Endodermal cell (in vitro differentiated cells): ENCODE measurements at regions not wholly inside any gene's neighbourhood (a gene's known extent, or its start where the extent isn't known, plus 50 kb on each side); places are given as distances from the start of the nearest gene placed in this dataset.
"Not testable (repeated sequence)": the region's sequence is repeated elsewhere in the genome, so short reads cannot be mapped to it uniquely, and the experiment has no call there.

Source experiments
- DNase-seq: peaks from one replicate; pipeline ENCODE4 v3.0.0-alpha.2; 2017
- H3K27ac ChIP-seq: 2 replicates; pipeline ENCODE4 v1.5.1; 2013; ENCODE audit warnings: mild to moderate bottlenecking, low read depth, low read length, moderate library complexity
- H3K27me3 ChIP-seq: 2 replicates; pipeline ENCODE4 v1.6.1; 2013; ENCODE audit warnings: mild to moderate bottlenecking, low read length, moderate library complexity; ENCODE audit not compliant: insufficient read depth, control insufficient read depth, poor library complexity, severe bottlenecking
- H3K36me3 ChIP-seq: 2 replicates; pipeline ENCODE4 v1.7.0; 2013; ENCODE audit warnings: mild to moderate bottlenecking, low read length, moderate library complexity; ENCODE audit not compliant: control insufficient read depth, insufficient read depth
- H3K4me1 ChIP-seq: one replicate; pipeline ENCODE4 v1.7.0; 2013; ENCODE audit warnings: low read length; ENCODE audit not compliant: control insufficient read depth, insufficient read depth
- H3K4me3 ChIP-seq: 2 replicates; pipeline ENCODE4 v1.5.1; 2013; ENCODE audit warnings: mild to moderate bottlenecking, low read length, moderate library complexity
- H3K9ac ChIP-seq: 2 replicates; pipeline ENCODE4 v1.6.1; 2013; ENCODE audit warnings: mild to moderate bottlenecking, low read length, moderate library complexity; ENCODE audit not compliant: poor library complexity, severe bottlenecking; ENCODE audit errors: extremely low read depth
- H3K9me3 ChIP-seq: 2 replicates; pipeline ENCODE4 v1.6.1; 2013; ENCODE audit warnings: mild to moderate bottlenecking, low read length, moderate library complexity; ENCODE audit not compliant: control insufficient read depth
- H3K27ac Mint-ChIP-seq: 2 replicates; pipeline ENCODE4 v1.8.0; 2020; ENCODE audit warnings: mixed read lengths
- H3K27me3 Mint-ChIP-seq: 2 replicates; pipeline ENCODE4 v1.8.0; 2021; ENCODE audit warnings: mild to moderate bottlenecking, mixed read lengths; ENCODE audit not compliant: insufficient read depth
- H3K36me3 Mint-ChIP-seq: 2 replicates; pipeline ENCODE4 v1.8.0; 2020; ENCODE audit warnings: low read depth, mixed read lengths
- H3K4me1 Mint-ChIP-seq: 2 replicates; pipeline ENCODE4 v1.8.0; 2020; ENCODE audit warnings: mixed read lengths
- H3K4me3 Mint-ChIP-seq: 2 replicates; pipeline ENCODE4 v1.8.0; 2020; ENCODE audit warnings: mild to moderate bottlenecking, moderate library complexity, mixed read lengths
- H3K9me3 Mint-ChIP-seq: 2 replicates; pipeline ENCODE4 v1.8.0; 2020; ENCODE audit warnings: mild to moderate bottlenecking, mixed read lengths
- WGBS, 2 experiments: methylation state at CpG; one replicate each; pipeline versions ENCODE4 v1.1.5 to v1.1.7; 2013; ENCODE audit warnings: missing lambda C conversion rate in 2 of 2, mixed read lengths in 1 of 2; ENCODE audit not compliant: insufficient coverage in 1 of 2, insufficient read length in 1 of 2; 5-methylcytosine and 5-hydroxymethylcytosine counted together
- TF ChIP-seq, protein P1 (sequence below): fragments of 200-600 bp; sonication (generic); conservative IDR thresholded peaks from 2 replicates; pipeline ENCODE4 v1.5.0; 2021; ENCODE audit warnings: antibody characterized with exemption, mild to moderate bottlenecking

DNA sequence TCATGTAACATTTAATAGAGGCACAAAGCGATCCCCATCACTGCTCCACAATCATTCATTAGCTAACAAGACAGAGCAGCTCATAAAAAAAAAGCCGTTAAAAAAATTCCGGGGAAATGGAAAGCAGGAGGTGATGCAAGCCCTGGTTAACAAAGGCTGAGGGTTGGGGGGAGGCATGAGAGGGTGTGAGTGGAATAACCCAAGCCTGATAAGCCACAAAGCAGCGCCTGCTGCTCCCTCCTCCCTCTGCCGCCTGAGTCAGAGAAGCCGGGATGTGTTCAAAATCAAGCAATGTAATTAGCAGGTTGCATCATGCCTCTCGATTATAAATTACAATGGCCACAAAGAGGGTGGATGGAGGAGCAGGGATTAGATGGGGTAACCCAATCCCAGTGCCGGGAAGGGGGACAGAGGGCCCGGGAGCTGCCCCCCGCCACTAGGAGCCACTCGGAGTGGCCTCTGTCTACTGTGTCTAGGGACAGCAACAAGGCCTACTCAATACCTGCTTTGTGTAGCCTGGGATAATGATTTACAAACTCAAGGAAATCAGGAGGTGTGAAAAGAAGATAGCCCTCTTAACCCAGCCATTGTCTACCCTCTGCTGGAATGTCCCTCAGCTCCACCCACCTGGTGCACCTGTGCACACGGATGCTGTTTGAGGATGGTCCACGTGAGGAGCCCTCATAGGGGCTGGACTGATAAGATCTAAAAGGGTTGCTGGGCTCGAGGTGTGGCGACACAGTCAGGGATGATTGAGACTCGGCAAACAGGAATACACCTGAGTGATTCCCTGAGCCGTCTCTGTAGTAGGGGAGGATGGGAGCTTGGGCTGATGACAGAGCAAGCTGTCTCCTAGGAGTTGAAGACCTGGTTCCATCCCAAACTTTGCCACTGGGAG, 156.9 kb downstream of the VEGFA start:
- peak overlapping the region; percentile 81 for H3K9ac ChIP-seq
- H3K27ac Mint-ChIP-seq, result peak overlapping the region; percentile 99

DNA sequence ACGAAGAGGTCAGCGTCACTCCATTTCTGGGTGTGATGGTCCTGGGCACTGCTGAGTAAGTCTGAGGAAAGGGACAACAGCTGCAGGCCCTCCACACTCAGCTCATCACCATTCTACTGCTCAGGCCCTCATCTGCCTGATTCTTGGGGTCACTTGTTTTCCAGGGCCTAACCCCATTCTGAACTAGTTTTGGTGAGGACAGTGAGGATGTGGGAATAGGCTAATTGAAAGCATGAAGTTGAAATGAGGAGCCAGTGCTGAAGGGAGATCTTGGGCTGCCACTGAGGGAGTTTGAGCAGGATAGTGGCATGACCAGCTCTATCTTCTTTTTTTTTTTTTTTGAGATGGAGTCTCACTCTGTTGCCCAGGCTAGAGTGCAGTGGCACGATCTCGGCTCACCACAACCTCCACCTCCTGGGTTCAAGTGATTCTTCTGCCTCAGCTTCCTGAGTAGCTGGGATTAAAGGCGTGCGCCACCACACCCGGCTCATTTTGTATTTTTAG, 155.7 kb downstream of the VEGFA start:
- not testable (repeated sequence) for H3K36me3 ChIP-seq, H3K4me3 ChIP-seq, H3K9me3 Mint-ChIP-seq, H3K27me3 ChIP-seq, H3K9me3 ChIP-seq, H3K36me3 Mint-ChIP-seq, H3K27me3 Mint-ChIP-seq, DNase-seq, H3K4me3 Mint-ChIP-seq
- peak overlapping the region; percentile 99 for H3K27ac Mint-ChIP-seq
- WGBS, 2 experiments, result 96 to 100% methylated on average over 2 to 7 of the region's 7 CpGs
- H3K4me1 ChIP-seq, result peaks cover 16% of the 10 kb centered on the region
- peak overlapping the region; percentile 81 for H3K9ac ChIP-seq
- H3K4me1 Mint-ChIP-seq, result peaks cover 27% of the 10 kb centered on the region
- peak overlapping the region; percentile 93 for H3K27ac ChIP-seq

More for the DNA sequence above, 156.9 kb downstream of the VEGFA start:
- WGBS, 2 experiments, result 18 to 46% methylated on average over 9 to 17 of the region's 17 CpGs
- H3K27me3 Mint-ChIP-seq, result no peaks in the 10 kb centered on the region
- no peak overlapping the region for H3K4me3 ChIP-seq
- no peaks in the 10 kb centered on the region for H3K9me3 ChIP-seq
- no peaks in the 10 kb centered on the region for H3K36me3 Mint-ChIP-seq
- peak; percentile 93 for DNase-seq
- peak overlapping the region; percentile 43 for H3K4me3 Mint-ChIP-seq
- TF ChIP-seq, protein P1, sequence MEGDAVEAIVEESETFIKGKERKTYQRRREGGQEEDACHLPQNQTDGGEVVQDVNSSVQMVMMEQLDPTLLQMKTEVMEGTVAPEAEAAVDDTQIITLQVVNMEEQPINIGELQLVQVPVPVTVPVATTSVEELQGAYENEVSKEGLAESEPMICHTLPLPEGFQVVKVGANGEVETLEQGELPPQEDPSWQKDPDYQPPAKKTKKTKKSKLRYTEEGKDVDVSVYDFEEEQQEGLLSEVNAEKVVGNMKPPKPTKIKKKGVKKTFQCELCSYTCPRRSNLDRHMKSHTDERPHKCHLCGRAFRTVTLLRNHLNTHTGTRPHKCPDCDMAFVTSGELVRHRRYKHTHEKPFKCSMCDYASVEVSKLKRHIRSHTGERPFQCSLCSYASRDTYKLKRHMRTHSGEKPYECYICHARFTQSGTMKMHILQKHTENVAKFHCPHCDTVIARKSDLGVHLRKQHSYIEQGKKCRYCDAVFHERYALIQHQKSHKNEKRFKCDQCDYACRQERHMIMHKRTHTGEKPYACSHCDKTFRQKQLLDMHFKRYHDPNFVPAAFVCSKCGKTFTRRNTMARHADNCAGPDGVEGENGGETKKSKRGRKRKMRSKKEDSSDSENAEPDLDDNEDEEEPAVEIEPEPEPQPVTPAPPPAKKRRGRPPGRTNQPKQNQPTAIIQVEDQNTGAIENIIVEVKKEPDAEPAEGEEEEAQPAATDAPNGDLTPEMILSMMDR, result no peak
- peaks cover 20% of the 10 kb centered on the region for H3K4me1 Mint-ChIP-seq
- H3K9me3 Mint-ChIP-seq, result no peaks in the 10 kb centered on the region
- H3K4me1 ChIP-seq, result peaks cover 16% of the 10 kb centered on the region
- H3K27ac ChIP-seq, result peak overlapping the region; percentile 93
- no peaks in the 10 kb centered on the region for H3K36me3 ChIP-seq
- H3K27me3 ChIP-seq, result no peaks in the 10 kb centered on the region

DNA sequence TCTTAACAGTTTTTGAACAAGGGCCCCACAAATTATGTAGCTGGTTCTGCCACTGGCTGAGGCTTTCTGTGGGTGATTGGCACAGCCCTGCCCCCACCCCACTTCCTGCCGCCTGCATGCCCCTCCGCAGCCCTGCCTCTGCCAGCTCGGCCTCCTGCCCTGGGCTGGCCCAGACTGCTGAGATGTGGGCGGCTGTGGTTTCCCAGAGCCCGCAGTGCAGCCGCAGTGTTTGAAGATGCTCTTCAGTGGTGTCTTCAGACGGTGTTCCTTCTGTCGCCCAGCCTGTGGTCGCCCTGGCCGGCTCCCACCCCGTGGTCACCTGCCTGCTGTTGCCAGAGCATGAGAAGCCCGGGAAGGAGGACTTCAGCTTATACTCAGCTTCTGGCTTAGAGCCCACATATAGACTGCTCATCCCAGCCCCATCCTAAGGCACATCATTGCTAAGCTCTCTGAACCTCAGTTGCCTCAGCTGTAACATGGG, 154.3 kb downstream of the VEGFA start:
- H3K4me1 ChIP-seq, result peaks cover 20% of the 10 kb centered on the region
- H3K9me3 Mint-ChIP-seq, result no peaks in the 10 kb centered on the region
- H3K27ac ChIP-seq, result no peak overlapping the region
- H3K9ac ChIP-seq, result no peak overlapping the region
- no peak for DNase-seq
- no peaks in the 10 kb centered on the region for H3K9me3 ChIP-seq
- H3K4me3 Mint-ChIP-seq, result no peak overlapping the region
- H3K27me3 Mint-ChIP-seq, result no peaks in the 10 kb centered on the region
- TF ChIP-seq, protein P1, result no peak
- no peaks in the 10 kb centered on the region for H3K27me3 ChIP-seq
- peaks cover 34% of the 10 kb centered on the region for H3K4me1 Mint-ChIP-seq
- H3K36me3 Mint-ChIP-seq, result no peaks in the 10 kb centered on the region
- no peaks in the 10 kb centered on the region for H3K36me3 ChIP-seq
- H3K27ac Mint-ChIP-seq, result no peak overlapping the region
- H3K4me3 ChIP-seq, result no peak overlapping the region
- 84 to 91% methylated on average over 8 to 12 of the region's 12 CpGs for WGBS, 2 experiments
